Liver (tissue), 8 donors: ENCODE measurements at regions not wholly inside any gene's neighbourhood (a gene's known extent, or its start where the extent isn't known, plus 50 kb on each side); places are given as distances from the start of the nearest gene placed in this dataset.

Source experiments
- DNase-seq: peaks from one replicate; pipeline ENCODE4 v3.0.0-alpha.2; 2017; ENCODE audit warnings: low spot score
- H3K27ac ChIP-seq, 2 donors: one replicate each; pipeline ENCODE4 v1.7.0; 2013; ENCODE audit warnings: inconsistent platforms in 2 of 2, low read length in 2 of 2, control low read depth in 1 of 2, low read depth in 1 of 2, mild to moderate bottlenecking in 1 of 2
- H3K27me3 ChIP-seq, 4 donors: one replicate each; pipeline versions ENCODE4 v1.6.1 to v1.7.0; 2013; ENCODE audit warnings: low read length in 3 of 4, inconsistent platforms in 1 of 4, mild to moderate bottlenecking in 1 of 4, moderate library complexity in 1 of 4; ENCODE audit not compliant: control insufficient read depth in 4 of 4, insufficient read depth in 4 of 4
- H3K36me3 ChIP-seq, 4 donors: one replicate each; pipeline versions ENCODE4 v1.6.1 to v1.7.0; 2013; ENCODE audit warnings: low read length in 3 of 4, mild to moderate bottlenecking in 3 of 4, low read depth in 1 of 4, moderate library complexity in 1 of 4; ENCODE audit not compliant: control insufficient read depth in 4 of 4, insufficient read depth in 3 of 4
- H3K4me1 ChIP-seq, 4 donors: one replicate each; pipeline versions ENCODE4 v1.6.1 to v1.7.0; 2013; ENCODE audit warnings: low read length in 3 of 4, mild to moderate bottlenecking in 3 of 4, moderate library complexity in 1 of 4; ENCODE audit not compliant: control insufficient read depth in 4 of 4, insufficient read depth in 4 of 4
- H3K4me3 ChIP-seq, 3 donors: one replicate each; pipeline versions ENCODE4 v1.6.1 to v1.7.0; 2013; ENCODE audit warnings: low read length in 3 of 3, control low read depth in 1 of 3, low read depth in 1 of 3, mild to moderate bottlenecking in 1 of 3
- H3K9ac ChIP-seq, 2 donors: one replicate each; pipeline ENCODE4 v1.7.0; 2013; ENCODE audit warnings: low read length in 2 of 2, mild to moderate bottlenecking in 2 of 2, moderate library complexity in 2 of 2, control low read depth in 1 of 2, low read depth in 1 of 2
- H3K9me3 ChIP-seq, 4 donors: one replicate each; pipeline versions ENCODE4 v1.6.1 to v1.7.0; 2013; ENCODE audit warnings: low read length in 3 of 4; ENCODE audit not compliant: control insufficient read depth in 4 of 4
- EGR1 ChIP-seq, 2 donors: IDR thresholded peaks; 2 replicates each; pipeline ENCODE4 v1.6.1; 2016 to 2018; ENCODE audit warnings: antibody characterized with exemption in 2 of 2, low read depth in 2 of 2
- FOXA1 ChIP-seq: IDR thresholded peaks from 2 replicates; pipeline ENCODE4 v1.6.1; 2016; ENCODE audit warnings: antibody characterized with exemption
- FOXA2 ChIP-seq: IDR thresholded peaks from 2 replicates; pipeline ENCODE4 v1.6.1; 2016; ENCODE audit warnings: antibody characterized with exemption
- GABPA ChIP-seq, 2 donors: IDR thresholded peaks in 1 of 2; conservative IDR thresholded peaks in 1 of 2; 2 replicates each; pipeline ENCODE4 v1.6.1; 2016; ENCODE audit warnings: antibody characterized with exemption in 2 of 2, mild to moderate bottlenecking in 1 of 2, moderate library complexity in 1 of 2
- HNF4A ChIP-seq, 2 donors: conservative IDR thresholded peaks; 2 replicates each; pipeline ENCODE4 v1.6.1; 2016; ENCODE audit warnings: antibody characterized with exemption in 2 of 2, mild to moderate bottlenecking in 2 of 2
- HNF4G ChIP-seq: IDR thresholded peaks from 2 replicates; pipeline ENCODE4 v1.6.1; 2016; ENCODE audit warnings: antibody characterized with exemption
- JUND ChIP-seq, 2 donors: IDR thresholded peaks; 2 replicates each; pipeline ENCODE4 v1.6.1; 2016; ENCODE audit warnings: antibody characterized with exemption in 2 of 2
- NR2F2 ChIP-seq: IDR thresholded peaks from 2 replicates; pipeline ENCODE4 v1.6.1; 2016; ENCODE audit warnings: antibody characterized with exemption
- RAD21 ChIP-seq, 2 donors: IDR thresholded peaks; 2 replicates each; pipeline ENCODE4 v1.6.1; 2016; ENCODE audit warnings: antibody characterized with exemption in 2 of 2, mild to moderate bottlenecking in 2 of 2
- RXRA ChIP-seq, 2 donors: IDR thresholded peaks; 2 replicates each; pipeline ENCODE4 v1.6.1; 2017 to 2018; ENCODE audit warnings: antibody characterized with exemption in 2 of 2, mild to moderate bottlenecking in 1 of 2
- SP1 ChIP-seq: IDR thresholded peaks from 2 replicates; pipeline ENCODE4 v1.6.1; 2018; ENCODE audit warnings: antibody characterized with exemption, mild to moderate bottlenecking
- TAF1 ChIP-seq: conservative IDR thresholded peaks from 2 replicates; pipeline ENCODE4 v1.6.1; 2016; ENCODE audit warnings: antibody characterized with exemption, mild to moderate bottlenecking
- YY1 ChIP-seq: IDR thresholded peaks from 2 replicates; pipeline ENCODE4 v1.6.1; 2016; ENCODE audit warnings: antibody characterized with exemption, mild to moderate bottlenecking
- WGBS: extraction: QIAGEN DNeasy Blood & Tissue Kit; methylation state at CpG from one replicate; pipeline ENCODE4 v1.1.7; 2013; 5-methylcytosine and 5-hydroxymethylcytosine counted together
- TF ChIP-seq, protein P1 (sequence below): IDR thresholded peaks from 2 replicates; pipeline ENCODE4 v1.6.1; 2016; ENCODE audit warnings: antibody characterized with exemption
- TF ChIP-seq, protein P2 (sequence below): IDR thresholded peaks from 2 replicates; pipeline ENCODE4 v1.6.1; 2016; ENCODE audit warnings: antibody characterized with exemption
- TF ChIP-seq, protein P3 (sequence below): fragments of 150-350 bp; IDR thresholded peaks from 2 replicates; pipeline ENCODE4 v1.5.1; 2017; ENCODE audit warnings: improper control_type of control experiment, low read depth, low read length; ENCODE audit not compliant: missing input control
- TF ChIP-seq, protein P4 (sequence below): IDR thresholded peaks from 2 replicates; pipeline ENCODE4 v1.6.1; 2016; ENCODE audit warnings: antibody characterized with exemption, mild to moderate bottlenecking
- TF ChIP-seq, protein P5 (sequence below): IDR thresholded peaks from 2 replicates; pipeline ENCODE4 v1.6.1; 2016; ENCODE audit warnings: antibody characterized with exemption
- donor health status: healthy.
- donor health status: healthy.
- donor health status: healthy.
- donor health status: healthy.
- donor health status: healthy.

DNA sequence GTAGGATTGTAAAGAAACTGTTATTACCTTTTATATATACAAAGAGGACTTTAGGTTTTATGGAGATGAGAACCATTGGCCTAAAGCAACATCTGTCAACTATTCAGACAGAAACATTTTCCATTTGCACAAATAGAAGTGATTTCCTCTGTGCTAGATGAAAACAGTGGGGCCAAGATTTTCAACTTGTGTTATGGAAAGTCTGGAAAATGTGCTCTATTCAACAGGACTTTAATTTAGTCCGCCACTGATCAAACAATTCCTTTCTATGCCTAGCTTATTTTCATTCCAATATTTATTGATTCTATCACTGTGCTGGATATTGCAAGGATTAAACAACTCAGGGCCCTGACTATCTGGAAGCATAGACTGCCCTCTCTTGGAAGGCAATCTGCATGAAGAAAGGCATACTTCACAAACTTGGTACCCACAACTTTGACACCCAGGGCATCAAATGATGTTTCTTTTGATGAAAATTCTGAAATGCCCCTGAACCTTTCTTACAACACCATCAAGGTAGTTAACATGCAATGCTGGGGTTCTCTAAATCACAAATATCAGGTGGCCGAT lies 126.6 kb upstream of the HMHB1 start:
- no peak overlapping the region for H3K9ac ChIP-seq
- no peaks in the 10 kb centered on the region for H3K9me3 ChIP-seq
- DNase-seq, result no peak
- H3K27ac ChIP-seq, result no peak overlapping the region
- no peaks in the 10 kb centered on the region for H3K27me3 ChIP-seq
- no peak overlapping the region for H3K4me3 ChIP-seq
- H3K4me1 ChIP-seq, result peaks cover 0 to 2% (median under 1%) of the 10 kb centered on the region in 4 donors
- TF ChIP-seq HNF4G (no peak), YY1 (no peak), NR2F2 (no peak), HNF4A (conservative IDR thresholded peaks at IDR 0.05) (peak in 1 of 2 donors; percentile 48), SP1 (no peak), JUND (IDR thresholded peaks at IDR 0.05) (no peak), RXRA (IDR thresholded peaks at IDR 0.05) (no peak), TAF1 (no peak), FOXA1 (no peak), GABPA (IDR thresholded peaks at IDR 0.05 in 1 of 2, conservative IDR thresholded peaks at IDR 0.05 in 1 of 2) (no peak), FOXA2 (no peak), EGR1 (IDR thresholded peaks at IDR 0.05; ENCODE audit: low read depth in 2 of 2) (no peak), RAD21 (IDR thresholded peaks at IDR 0.05) (peak; percentile 95)
- TF ChIP-seq, protein P1, sequence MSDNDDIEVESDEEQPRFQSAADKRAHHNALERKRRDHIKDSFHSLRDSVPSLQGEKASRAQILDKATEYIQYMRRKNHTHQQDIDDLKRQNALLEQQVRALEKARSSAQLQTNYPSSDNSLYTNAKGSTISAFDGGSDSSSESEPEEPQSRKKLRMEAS, result no peak
- TF ChIP-seq, protein P2, sequence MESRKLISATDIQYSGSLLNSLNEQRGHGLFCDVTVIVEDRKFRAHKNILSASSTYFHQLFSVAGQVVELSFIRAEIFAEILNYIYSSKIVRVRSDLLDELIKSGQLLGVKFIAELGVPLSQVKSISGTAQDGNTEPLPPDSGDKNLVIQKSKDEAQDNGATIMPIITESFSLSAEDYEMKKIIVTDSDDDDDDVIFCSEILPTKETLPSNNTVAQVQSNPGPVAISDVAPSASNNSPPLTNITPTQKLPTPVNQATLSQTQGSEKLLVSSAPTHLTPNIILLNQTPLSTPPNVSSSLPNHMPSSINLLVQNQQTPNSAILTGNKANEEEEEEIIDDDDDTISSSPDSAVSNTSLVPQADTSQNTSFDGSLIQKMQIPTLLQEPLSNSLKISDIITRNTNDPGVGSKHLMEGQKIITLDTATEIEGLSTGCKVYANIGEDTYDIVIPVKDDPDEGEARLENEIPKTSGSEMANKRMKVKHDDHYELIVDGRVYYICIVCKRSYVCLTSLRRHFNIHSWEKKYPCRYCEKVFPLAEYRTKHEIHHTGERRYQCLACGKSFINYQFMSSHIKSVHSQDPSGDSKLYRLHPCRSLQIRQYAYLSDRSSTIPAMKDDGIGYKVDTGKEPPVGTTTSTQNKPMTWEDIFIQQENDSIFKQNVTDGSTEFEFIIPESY, result no peak
- TF ChIP-seq, protein P3, sequence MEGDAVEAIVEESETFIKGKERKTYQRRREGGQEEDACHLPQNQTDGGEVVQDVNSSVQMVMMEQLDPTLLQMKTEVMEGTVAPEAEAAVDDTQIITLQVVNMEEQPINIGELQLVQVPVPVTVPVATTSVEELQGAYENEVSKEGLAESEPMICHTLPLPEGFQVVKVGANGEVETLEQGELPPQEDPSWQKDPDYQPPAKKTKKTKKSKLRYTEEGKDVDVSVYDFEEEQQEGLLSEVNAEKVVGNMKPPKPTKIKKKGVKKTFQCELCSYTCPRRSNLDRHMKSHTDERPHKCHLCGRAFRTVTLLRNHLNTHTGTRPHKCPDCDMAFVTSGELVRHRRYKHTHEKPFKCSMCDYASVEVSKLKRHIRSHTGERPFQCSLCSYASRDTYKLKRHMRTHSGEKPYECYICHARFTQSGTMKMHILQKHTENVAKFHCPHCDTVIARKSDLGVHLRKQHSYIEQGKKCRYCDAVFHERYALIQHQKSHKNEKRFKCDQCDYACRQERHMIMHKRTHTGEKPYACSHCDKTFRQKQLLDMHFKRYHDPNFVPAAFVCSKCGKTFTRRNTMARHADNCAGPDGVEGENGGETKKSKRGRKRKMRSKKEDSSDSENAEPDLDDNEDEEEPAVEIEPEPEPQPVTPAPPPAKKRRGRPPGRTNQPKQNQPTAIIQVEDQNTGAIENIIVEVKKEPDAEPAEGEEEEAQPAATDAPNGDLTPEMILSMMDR, result peak; percentile 51
- TF ChIP-seq, protein P4, sequence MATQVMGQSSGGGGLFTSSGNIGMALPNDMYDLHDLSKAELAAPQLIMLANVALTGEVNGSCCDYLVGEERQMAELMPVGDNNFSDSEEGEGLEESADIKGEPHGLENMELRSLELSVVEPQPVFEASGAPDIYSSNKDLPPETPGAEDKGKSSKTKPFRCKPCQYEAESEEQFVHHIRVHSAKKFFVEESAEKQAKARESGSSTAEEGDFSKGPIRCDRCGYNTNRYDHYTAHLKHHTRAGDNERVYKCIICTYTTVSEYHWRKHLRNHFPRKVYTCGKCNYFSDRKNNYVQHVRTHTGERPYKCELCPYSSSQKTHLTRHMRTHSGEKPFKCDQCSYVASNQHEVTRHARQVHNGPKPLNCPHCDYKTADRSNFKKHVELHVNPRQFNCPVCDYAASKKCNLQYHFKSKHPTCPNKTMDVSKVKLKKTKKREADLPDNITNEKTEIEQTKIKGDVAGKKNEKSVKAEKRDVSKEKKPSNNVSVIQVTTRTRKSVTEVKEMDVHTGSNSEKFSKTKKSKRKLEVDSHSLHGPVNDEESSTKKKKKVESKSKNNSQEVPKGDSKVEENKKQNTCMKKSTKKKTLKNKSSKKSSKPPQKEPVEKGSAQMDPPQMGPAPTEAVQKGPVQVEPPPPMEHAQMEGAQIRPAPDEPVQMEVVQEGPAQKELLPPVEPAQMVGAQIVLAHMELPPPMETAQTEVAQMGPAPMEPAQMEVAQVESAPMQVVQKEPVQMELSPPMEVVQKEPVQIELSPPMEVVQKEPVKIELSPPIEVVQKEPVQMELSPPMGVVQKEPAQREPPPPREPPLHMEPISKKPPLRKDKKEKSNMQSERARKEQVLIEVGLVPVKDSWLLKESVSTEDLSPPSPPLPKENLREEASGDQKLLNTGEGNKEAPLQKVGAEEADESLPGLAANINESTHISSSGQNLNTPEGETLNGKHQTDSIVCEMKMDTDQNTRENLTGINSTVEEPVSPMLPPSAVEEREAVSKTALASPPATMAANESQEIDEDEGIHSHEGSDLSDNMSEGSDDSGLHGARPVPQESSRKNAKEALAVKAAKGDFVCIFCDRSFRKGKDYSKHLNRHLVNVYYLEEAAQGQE, result no peak
- TF ChIP-seq, protein P5, sequence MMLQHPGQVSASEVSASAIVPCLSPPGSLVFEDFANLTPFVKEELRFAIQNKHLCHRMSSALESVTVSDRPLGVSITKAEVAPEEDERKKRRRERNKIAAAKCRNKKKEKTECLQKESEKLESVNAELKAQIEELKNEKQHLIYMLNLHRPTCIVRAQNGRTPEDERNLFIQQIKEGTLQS, result no peak
- WGBS, result 67% methylated on average over 2 of the region's 2 CpGs
- H3K36me3 ChIP-seq, result no peaks in the 10 kb centered on the region
